GM12878 (cell line): ENCODE measurements at regions not wholly inside any gene's neighbourhood (a gene's known extent, or its start where the extent isn't known, plus 50 kb on each side); places are given as distances from the start of the nearest gene placed in this dataset.

ENCODE experiments used
- ATAC-seq: fragments of 200-7000 bp; cut with Tn5 transposase; 3 replicates; pipeline ENCODE4 v1.9.1; 2020; ENCODE audit warnings: mild to moderate bottlenecking, moderate library complexity
- BruUV-seq: library from RNA; stranded (reverse); fragments of 400-500 nt; replicated peaks from 2 replicates; lab custom pipeline; 2021; lab: Mats Ljungman, UMichigan
- CTCF ChIA-PET: fragments of 300-600 bp; sonication (Branson Sonifier 250); formaldehyde crosslinking; extraction: SDS; loops from one replicate; lab custom pipeline; 2021; ENCODE audit warnings: inconsistent platforms; lab: Yijun Ruan, JAX
- POLR2A ChIA-PET: fragments of 350-600 bp; formaldehyde crosslinking; extraction: SDS; loops from one replicate; lab custom pipeline; 2021; ENCODE audit warnings: inconsistent platforms; lab: Charles Lee
- RAD21 ChIA-PET: fragments of 300-600 bp; sonication (Branson Sonifier 250); formaldehyde crosslinking; loops from one replicate; lab custom pipeline; 2023; ENCODE audit warnings: antibody characterized with exemption; ENCODE audit not compliant: unreplicated experiment; lab: Charles Lee
- SMC1A ChIA-PET: fragments of 300-600 bp; sonication (Branson Sonifier 250); formaldehyde crosslinking; loops from one replicate; lab custom pipeline; 2023; ENCODE audit not compliant: unreplicated experiment, uncharacterized antibody; lab: Charles Lee
- DNase-seq: peaks from one replicate; pipeline ENCODE4 v3.0.0-alpha.2; 2011; ENCODE audit warnings: low read depth, low spot score
- FAIRE-seq: peaks from 3 replicates; lab custom pipeline; 2011; peaks lifted over from hg19 to GRCh38; lab: Jason Lieb, UNC
- H2AFZ ChIP-seq: 2 replicates; pipeline ENCODE4 v1.6.0; 2011; ENCODE audit warnings: low read depth, low read length, control low read depth; ENCODE audit not compliant: control insufficient read depth
- H3K27ac ChIP-seq: 2 replicates; pipeline ENCODE4 v1.5.1; 2011; ENCODE audit warnings: control low read depth; ENCODE audit not compliant: control insufficient read depth, insufficient read depth
- H3K27me3 ChIP-seq, 2 experiments: replicated peaks in 1 of 2; 2 replicates each; pipeline versions ENCODE4 v1.6.0 to v1.6.1; 2011; ENCODE audit warnings: low read length in 1 of 2; ENCODE audit not compliant: control insufficient read depth in 2 of 2, insufficient read depth in 2 of 2
- H3K36me3 ChIP-seq, 2 experiments: 2 replicates each; pipeline ENCODE4 v1.5.1; 2011; ENCODE audit warnings: low read length in 1 of 2; ENCODE audit not compliant: control insufficient read depth in 2 of 2, insufficient read depth in 2 of 2
- H3K4me1 ChIP-seq: 2 replicates; pipeline ENCODE4 v1.6.1; 2011; ENCODE audit warnings: mild to moderate bottlenecking, low read length, moderate library complexity, mixed read lengths; ENCODE audit not compliant: control insufficient read depth, insufficient read depth
- H3K4me2 ChIP-seq: 2 replicates; pipeline ENCODE4 v1.6.0; 2011; ENCODE audit warnings: control low read depth; ENCODE audit not compliant: control insufficient read depth, insufficient read depth
- H3K4me3 ChIP-seq: fragments of 200-600 bp; sonication (generic); 2 replicates; pipeline ENCODE4 v1.5.1; 2016
- H3K79me2 ChIP-seq: 2 replicates; pipeline ENCODE4 v1.6.0; 2011; ENCODE audit warnings: low read length; ENCODE audit not compliant: control insufficient read depth, insufficient read depth
- H3K9ac ChIP-seq: 2 replicates; pipeline ENCODE4 v1.8.0; 2011; ENCODE audit warnings: low read length, control low read depth, mixed read lengths; ENCODE audit not compliant: control insufficient read depth, insufficient read depth
- H3K9me3 ChIP-seq: replicated peaks from 3 replicates; pipeline ENCODE4 v1.5.1; 2011; ENCODE audit warnings: mild to moderate bottlenecking, low read length; ENCODE audit not compliant: control insufficient read depth, insufficient read depth
- H4K20me1 ChIP-seq: 2 replicates; pipeline ENCODE4 v1.6.0; 2011; ENCODE audit not compliant: control insufficient read depth, insufficient read depth
- ASH2L ChIP-seq: fragments of 300-600, 200-600 bp; sonication (generic); IDR thresholded peaks from 2 replicates; pipeline ENCODE4 v1.6.1; 2017; ENCODE audit warnings: low read depth, mild to moderate bottlenecking, borderline replicate concordance
- CEBPB ChIP-seq, 2 experiments: fragments of 150-350 bp in 1 of 2; IDR thresholded peaks; 2 replicates each; pipeline ENCODE4 v1.6.1; 2012 to 2014; ENCODE audit warnings: low read depth in 2 of 2, low read length in 2 of 2, borderline replicate concordance in 1 of 2, inconsistent platforms in 1 of 2
- CHD1 ChIP-seq: IDR thresholded peaks from 2 replicates; pipeline ENCODE4 v1.6.1; 2012; ENCODE audit warnings: low read depth, low read length, improper control_type of control experiment
- EZH2 ChIP-seq: IDR thresholded peaks from 2 replicates; pipeline ENCODE4 v1.6.1; 2012; ENCODE audit warnings: low read depth, mild to moderate bottlenecking, control low read depth, inconsistent platforms, low read length, borderline replicate concordance; ENCODE audit not compliant: control insufficient read depth
- FOXK2 ChIP-seq: fragments of 450-650 bp; IDR thresholded peaks from 2 replicates; pipeline ENCODE4 v1.6.1; 2017; ENCODE audit warnings: mild to moderate bottlenecking, moderate library complexity
- IRF5 ChIP-seq: fragments of 450-650 bp; IDR thresholded peaks from 2 replicates; pipeline ENCODE4 v1.6.1; 2017; ENCODE audit warnings: borderline replicate concordance
- MEF2B ChIP-seq: fragments of 450-650 bp; IDR thresholded peaks from 2 replicates; pipeline ENCODE4 v1.6.1; 2018; ENCODE audit warnings: mild to moderate bottlenecking, moderate library complexity; ENCODE audit not compliant: partially characterized antibody, poor library complexity, severe bottlenecking
- MTA3 ChIP-seq: IDR thresholded peaks from 2 replicates; pipeline ENCODE4 v1.6.1; 2012; ENCODE audit warnings: low read length, inconsistent platforms, borderline replicate concordance
- NR2C1 ChIP-seq: fragments of 450-650 bp; IDR thresholded peaks from 2 replicates; pipeline ENCODE4 v1.6.1; 2017; ENCODE audit warnings: antibody characterized with exemption, mild to moderate bottlenecking, moderate library complexity
- NR2C2 ChIP-seq: IDR thresholded peaks from 2 replicates; pipeline ENCODE4 v1.6.1; 2011; ENCODE audit warnings: borderline replicate concordance, low read depth; ENCODE audit not compliant: control insufficient read depth, insufficient read length
- RCOR1 ChIP-seq: conservative IDR thresholded peaks from 2 replicates; pipeline ENCODE4 v1.6.1; 2012; ENCODE audit warnings: low read depth, low read length, improper control_type of control experiment
- SKIL ChIP-seq: fragments of 450-650 bp; IDR thresholded peaks from 2 replicates; pipeline ENCODE4 v1.6.1; 2017; ENCODE audit warnings: mild to moderate bottlenecking, low read depth, inconsistent platforms; ENCODE audit not compliant: poor library complexity, severe bottlenecking
- SMAD1 ChIP-seq: fragments of 450-650 bp; IDR thresholded peaks from 2 replicates; pipeline ENCODE4 v1.6.1; 2018; ENCODE audit warnings: mild to moderate bottlenecking, low read depth; ENCODE audit not compliant: partially characterized antibody
- SMARCA5 ChIP-seq: fragments of 450-650 bp; IDR thresholded peaks from 2 replicates; pipeline ENCODE4 v1.6.1; 2017; ENCODE audit warnings: mild to moderate bottlenecking
- SP1 ChIP-seq: IDR thresholded peaks from one replicate; pipeline ENCODE4 v1.6.1; 2011; ENCODE audit warnings: low read depth, low read length
- SPI1 ChIP-seq: IDR thresholded peaks from 2 replicates; pipeline ENCODE4 v1.6.1; 2011; ENCODE audit warnings: low read depth, mild to moderate bottlenecking, low read length, moderate library complexity, borderline replicate concordance; ENCODE audit not compliant: insufficient read depth
- STAT3 ChIP-seq: IDR thresholded peaks from 2 replicates; pipeline ENCODE4 v1.6.1; 2011; ENCODE audit warnings: low read depth, low read length, improper control_type of control experiment
- ZBED1 ChIP-seq: IDR thresholded peaks from 2 replicates; pipeline ENCODE4 v1.6.1; 2016; ENCODE audit warnings: borderline replicate concordance
- ZNF24 ChIP-seq: fragments of 450-650 bp; IDR thresholded peaks from 2 replicates; pipeline ENCODE4 v1.6.1; 2017; ENCODE audit warnings: antibody characterized with exemption, mild to moderate bottlenecking
- WGBS: methylation state at CpG from one replicate; pipeline ENCODE4 v1.1.6; 2016; ENCODE audit warnings: low lambda C conversion rate; ENCODE audit not compliant: insufficient replicate concordance, insufficient coverage; ENCODE audit errors: missing lambda C conversion rate; 5-methylcytosine and 5-hydroxymethylcytosine counted together
- in situ Hi-C: fragments of 300-500 bp; cut with MboI; formaldehyde crosslinking; loops from 9 replicates; pipeline ENCODE4 v1.14.3; 2018; ENCODE audit warnings: mixed read lengths
- intact Hi-C: fragments of 100-400 bp; cut with micrococcal nuclease; formaldehyde crosslinking; loops from one replicate; pipeline ENCODE4 v1.14.2; 2022; ENCODE audit not compliant: unreplicated experiment

GRCh38 chr1:213679153-213679552, 308.6 kb upstream of the PROX1 start (continued):
- TF ChIP-seq ZNF24 (no peak), ASH2L (no peak), RCOR1 (no peak), MTA3 (no peak), FOXK2 (no peak), IRF5 (no peak), SP1 (no peak), ZBED1 (no peak), EZH2 (no peak), NR2C1 (no peak), MEF2B (no peak)

- H3K79me2 ChIP-seq, result no peaks in the 10 kb centered on the region
- H3K4me1 ChIP-seq, result no peaks in the 10 kb centered on the region
- in situ Hi-C loops, result no loop called here
- no peak overlapping the region for H3K4me3 ChIP-seq
- BruUV-seq, result no TSS peak
- ChIA-PET RAD21 (no interaction called here), CTCF (no interaction called here), POLR2A (no interaction called here), SMC1A (no interaction called here)
- H4K20me1 ChIP-seq, result no peaks in the 10 kb centered on the region
- H3K9me3 ChIP-seq, result no peaks in the 10 kb centered on the region
- no peaks in the 10 kb centered on the region for H3K36me3 ChIP-seq
- intact Hi-C loops, result no loop called here
- no peak overlapping the region for H2AFZ ChIP-seq
- FAIRE-seq (no peak), DNase-seq (no peak), ATAC-seq (no peak)
- H3K27me3 ChIP-seq, result no peaks in the 10 kb centered on the region; a peak in 1 of 4 replicates
- H3K27ac ChIP-seq, result no peak overlapping the region
- WGBS, result 19% methylated on average over 8 of the region's 8 CpGs
- no peak overlapping the region for H3K4me2 ChIP-seq
- no peak overlapping the region for H3K9ac ChIP-seq
- TF ChIP-seq STAT3 (no peak), SMAD1 (no peak), SPI1 (no peak), CEBPB (IDR thresholded peaks at IDR 0.05; ENCODE audit: borderline replicate concordance in 1 of 2, low read depth in 2 of 2, low read length in 2 of 2) (no peak), SMARCA5 (no peak), NR2C2 (no peak), CHD1 (no peak), SKIL (no peak)
Measured at GRCh38 chr1:213680677-213681325, 307.0 kb upstream of the PROX1 start.
